ENCODE measurements at regions not wholly inside any gene's neighbourhood (a gene's known extent, or its start where the extent isn't known, plus 50 kb on each side); places are given as distances from the start of the nearest gene placed in this dataset.
A peak's percentile ranks its signal among the peaks of the same experiment; 100 is the strongest.

DNA sequence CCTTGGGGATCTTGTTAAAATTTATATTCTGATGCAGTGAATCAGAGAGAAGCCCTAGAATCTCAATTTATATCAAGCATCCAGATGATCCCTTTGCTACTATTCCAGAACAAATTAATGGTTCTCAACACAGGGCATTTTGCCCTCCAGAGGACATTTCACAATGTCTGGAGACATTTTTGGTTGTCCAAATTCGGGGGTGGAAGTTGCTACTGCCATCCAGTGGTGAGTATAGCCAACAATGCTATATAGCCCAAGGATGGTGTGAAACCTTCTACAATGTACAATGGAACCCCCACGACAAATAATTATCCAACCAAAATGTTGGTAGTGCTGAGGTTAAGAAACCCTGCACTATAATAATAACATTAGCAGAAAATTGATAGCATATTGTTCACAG lies 2440.0 kb downstream of the PCDH7 start:
- TF ChIP-seq, protein P1, sequence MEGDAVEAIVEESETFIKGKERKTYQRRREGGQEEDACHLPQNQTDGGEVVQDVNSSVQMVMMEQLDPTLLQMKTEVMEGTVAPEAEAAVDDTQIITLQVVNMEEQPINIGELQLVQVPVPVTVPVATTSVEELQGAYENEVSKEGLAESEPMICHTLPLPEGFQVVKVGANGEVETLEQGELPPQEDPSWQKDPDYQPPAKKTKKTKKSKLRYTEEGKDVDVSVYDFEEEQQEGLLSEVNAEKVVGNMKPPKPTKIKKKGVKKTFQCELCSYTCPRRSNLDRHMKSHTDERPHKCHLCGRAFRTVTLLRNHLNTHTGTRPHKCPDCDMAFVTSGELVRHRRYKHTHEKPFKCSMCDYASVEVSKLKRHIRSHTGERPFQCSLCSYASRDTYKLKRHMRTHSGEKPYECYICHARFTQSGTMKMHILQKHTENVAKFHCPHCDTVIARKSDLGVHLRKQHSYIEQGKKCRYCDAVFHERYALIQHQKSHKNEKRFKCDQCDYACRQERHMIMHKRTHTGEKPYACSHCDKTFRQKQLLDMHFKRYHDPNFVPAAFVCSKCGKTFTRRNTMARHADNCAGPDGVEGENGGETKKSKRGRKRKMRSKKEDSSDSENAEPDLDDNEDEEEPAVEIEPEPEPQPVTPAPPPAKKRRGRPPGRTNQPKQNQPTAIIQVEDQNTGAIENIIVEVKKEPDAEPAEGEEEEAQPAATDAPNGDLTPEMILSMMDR (IDR thresholded peaks at IDR 0.05; ENCODE audit: low read length) = peak; percentile 51; the same call in 1 of the 2 replicates
- no peak for TF ChIP-seq EZH2 (IDR thresholded peaks at IDR 0.05; ENCODE audit: borderline replicate concordance, low read length)

All from OCI-LY1 (cell line).